GM12872 (cell line): ENCODE measurements at regions not wholly inside any gene's neighbourhood (a gene's known extent, or its start where the extent isn't known, plus 50 kb on each side); places are given as distances from the start of the nearest gene placed in this dataset.

ENCODE experiments used
- TF ChIP-seq, protein P1 (sequence below): IDR thresholded peaks from 3 replicates; pipeline ENCODE4 v1.5.1; 2011; ENCODE audit warnings: low read depth, mild to moderate bottlenecking, low read length, moderate library complexity; ENCODE audit not compliant: insufficient read depth

DNA sequence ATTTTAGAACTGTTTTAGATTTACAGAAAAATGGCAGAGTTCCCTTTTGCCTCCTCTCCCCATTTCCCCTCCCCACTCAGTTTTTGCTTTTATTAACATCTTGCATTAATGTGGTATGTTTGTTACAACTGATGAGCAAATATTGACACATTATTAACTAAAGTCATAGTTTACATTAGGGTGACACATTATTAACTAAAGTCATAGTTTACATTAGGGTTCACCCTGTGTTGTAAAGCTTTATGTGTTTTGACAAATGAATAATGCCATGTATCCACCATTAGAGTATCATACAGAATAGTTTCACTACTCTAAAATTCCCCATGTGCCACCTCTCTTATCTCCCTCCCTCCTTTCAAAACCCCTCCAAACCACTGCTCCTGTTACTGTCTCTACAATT is 262.5 kb downstream of the NPR3 start:
- TF ChIP-seq, protein P1, sequence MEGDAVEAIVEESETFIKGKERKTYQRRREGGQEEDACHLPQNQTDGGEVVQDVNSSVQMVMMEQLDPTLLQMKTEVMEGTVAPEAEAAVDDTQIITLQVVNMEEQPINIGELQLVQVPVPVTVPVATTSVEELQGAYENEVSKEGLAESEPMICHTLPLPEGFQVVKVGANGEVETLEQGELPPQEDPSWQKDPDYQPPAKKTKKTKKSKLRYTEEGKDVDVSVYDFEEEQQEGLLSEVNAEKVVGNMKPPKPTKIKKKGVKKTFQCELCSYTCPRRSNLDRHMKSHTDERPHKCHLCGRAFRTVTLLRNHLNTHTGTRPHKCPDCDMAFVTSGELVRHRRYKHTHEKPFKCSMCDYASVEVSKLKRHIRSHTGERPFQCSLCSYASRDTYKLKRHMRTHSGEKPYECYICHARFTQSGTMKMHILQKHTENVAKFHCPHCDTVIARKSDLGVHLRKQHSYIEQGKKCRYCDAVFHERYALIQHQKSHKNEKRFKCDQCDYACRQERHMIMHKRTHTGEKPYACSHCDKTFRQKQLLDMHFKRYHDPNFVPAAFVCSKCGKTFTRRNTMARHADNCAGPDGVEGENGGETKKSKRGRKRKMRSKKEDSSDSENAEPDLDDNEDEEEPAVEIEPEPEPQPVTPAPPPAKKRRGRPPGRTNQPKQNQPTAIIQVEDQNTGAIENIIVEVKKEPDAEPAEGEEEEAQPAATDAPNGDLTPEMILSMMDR: no peak

GRCh38 chr5:32975656-32976375 is 264.7 kb downstream of the NPR3 start:
- TF ChIP-seq, protein P1: no peak

GRCh38 chr5:32981061-32981460 is 269.9 kb downstream of the NPR3 start:
- TF ChIP-seq, protein P1: no peak

GRCh38 chr5:32984851-32985610 is 273.9 kb downstream of the NPR3 start:
- TF ChIP-seq, protein P1: no peak

DNA sequence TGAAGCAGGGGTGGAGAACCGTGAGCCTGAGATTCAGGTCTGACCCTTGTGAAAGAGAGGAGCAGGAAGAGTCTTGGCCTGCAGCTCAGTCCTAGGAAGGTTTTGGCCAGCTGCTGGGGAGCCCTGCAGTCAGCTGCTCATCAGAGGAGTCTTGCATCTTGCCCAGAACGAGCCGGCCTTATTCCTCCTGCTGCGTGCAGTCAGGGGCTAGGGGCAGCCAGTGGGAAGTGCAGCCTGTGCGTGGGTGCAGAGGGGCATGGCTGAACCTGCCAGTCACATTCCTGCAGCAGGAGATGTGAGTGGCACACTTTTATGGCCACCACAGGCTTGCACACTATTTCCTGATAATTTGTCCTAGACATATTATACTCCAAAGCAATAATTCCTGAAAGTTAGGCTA is 278.7 kb downstream of the NPR3 start:
- TF ChIP-seq, protein P1: no peak

GRCh38 chr5:32990593-32991420 is 279.7 kb downstream of the NPR3 start:
- TF ChIP-seq, protein P1: no peak

- TF ChIP-seq, protein P1: no peak
Measured at GRCh38 chr5:32991421-32991815, 280.3 kb downstream of the NPR3 start.
